OCI-LY7 (cell line): ENCODE measurements at regions not wholly inside any gene's neighbourhood (a gene's known extent, or its start where the extent isn't known, plus 50 kb on each side); places are given as distances from the start of the nearest gene placed in this dataset.

ENCODE experiments used
- BruUV-seq: library from RNA; stranded (reverse); fragments of 400-500 nt; replicated peaks from 2 replicates; lab custom pipeline; 2021; lab: Mats Ljungman, UMichigan
- CTCF ChIA-PET: fragments of 300-600 bp; sonication (Branson Sonifier 250); formaldehyde crosslinking; loops from one replicate; lab custom pipeline; 2022; ENCODE audit warnings: antibody characterized with exemption; ENCODE audit not compliant: unreplicated experiment; lab: Charles Lee
- POLR2A ChIA-PET: fragments of 300-600 bp; sonication (Branson Sonifier 250); formaldehyde crosslinking; loops from one replicate; lab custom pipeline; 2022; ENCODE audit warnings: antibody characterized with exemption; lab: Charles Lee
- DNase-seq: peaks from one replicate; pipeline ENCODE4 v3.0.0-alpha.2; 2015; ENCODE audit warnings: low spot score
- H2AFZ ChIP-seq: fragments of 200-600 bp; sonication (generic), shearing (Covaris generic); 2 replicates; pipeline ENCODE4 v1.6.1; 2014; ENCODE audit warnings: mild to moderate bottlenecking, antibody characterized with exemption, low read length, moderate library complexity
- H3K27ac ChIP-seq: fragments of 200-600 bp; sonication (generic); 2 replicates; pipeline ENCODE4 v1.5.1; 2014; ENCODE audit warnings: mixed run types, low read depth, mild to moderate bottlenecking, moderate library complexity, low read length, inconsistent platforms; ENCODE audit not compliant: poor library complexity, severe bottlenecking
- H3K36me3 ChIP-seq: fragments of 200-600 bp; sonication (generic); 2 replicates; pipeline ENCODE4 v1.6.1; 2014; ENCODE audit warnings: mild to moderate bottlenecking, antibody characterized with exemption, low read length, moderate library complexity, mixed read lengths; ENCODE audit not compliant: insufficient read depth
- H3K4me1 ChIP-seq: fragments of 200-600 bp; sonication (generic); 2 replicates; pipeline ENCODE4 v1.5.1; 2014; ENCODE audit warnings: mild to moderate bottlenecking, low read length; ENCODE audit not compliant: insufficient read depth, poor library complexity, severe bottlenecking
- H3K4me2 ChIP-seq: fragments of 200-600 bp; sonication (generic); 2 replicates; pipeline ENCODE4 v1.6.1; 2014; ENCODE audit warnings: mild to moderate bottlenecking, low read length
- H3K4me3 ChIP-seq: fragments of 200-600 bp; sonication (generic); 2 replicates; pipeline ENCODE4 v1.5.1; 2014; ENCODE audit warnings: mild to moderate bottlenecking, low read depth, low read length; ENCODE audit not compliant: poor library complexity, severe bottlenecking
- H3K79me2 ChIP-seq: fragments of 200-600 bp; sonication (generic); 2 replicates; pipeline ENCODE4 v1.6.1; 2016; ENCODE audit warnings: low read depth, mild to moderate bottlenecking, low read length, moderate library complexity, mixed read lengths; ENCODE audit not compliant: insufficient read depth
- H3K9me2 ChIP-seq: fragments of 200-600 bp; sonication (generic); 2 replicates; pipeline ENCODE4 v1.6.1; 2016; ENCODE audit warnings: mild to moderate bottlenecking, low read length, mixed read lengths; ENCODE audit not compliant: insufficient read depth
- H3K9me3 ChIP-seq: fragments of 200-600 bp; sonication (generic); 2 replicates; pipeline ENCODE4 v1.6.1; 2014; ENCODE audit warnings: mild to moderate bottlenecking, mixed run types, low read length, mixed read lengths
- H4K20me1 ChIP-seq: fragments of 200-600 bp; sonication (generic); 2 replicates; pipeline ENCODE4 v1.6.1; 2014; ENCODE audit warnings: mild to moderate bottlenecking, antibody characterized with exemption, low read length, moderate library complexity, mixed read lengths; ENCODE audit not compliant: insufficient read depth
- EZH2phosphoT487 ChIP-seq: fragments of 200-600 bp; sonication (generic); IDR thresholded peaks from 2 replicates; pipeline ENCODE4 v1.6.1; 2018; ENCODE audit warnings: low read depth, borderline replicate concordance, mild to moderate bottlenecking, mixed run types, antibody characterized with exemption, low read length, moderate library complexity, mixed read lengths
- intact Hi-C: fragments of 100-400 bp; cut with micrococcal nuclease; formaldehyde crosslinking; loops from one replicate; pipeline ENCODE4 v1.10.0; 2022; ENCODE audit not compliant: unreplicated experiment
- TF ChIP-seq, protein P1 (sequence below): fragments of 200-600 bp; sonication (generic); conservative IDR thresholded peaks from 2 replicates; pipeline ENCODE4 v1.5.1; 2014; ENCODE audit warnings: mild to moderate bottlenecking, antibody characterized with exemption, low read length, moderate library complexity, mixed read lengths

DNA sequence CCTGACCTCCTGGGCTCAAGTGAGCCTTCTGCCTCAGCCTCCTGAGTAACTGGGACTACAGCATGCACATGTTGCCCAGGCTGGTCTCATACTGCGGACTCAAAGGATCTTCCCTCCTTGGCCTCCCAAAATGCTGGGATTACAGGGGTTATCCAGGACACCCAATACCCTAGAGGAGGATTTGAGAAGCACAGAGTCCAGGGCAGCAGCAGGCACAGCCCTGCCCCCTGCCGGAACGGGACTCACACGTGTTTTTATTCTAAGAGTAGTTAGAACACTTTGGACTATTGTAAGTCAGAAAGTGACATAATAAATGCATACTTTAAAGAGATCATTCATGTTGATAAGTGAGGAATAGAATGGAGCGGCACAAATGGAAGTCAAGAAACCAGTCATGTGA, 80.2 kb downstream of the C6orf118 start:
- no peaks in the 10 kb centered on the region for H3K9me2 ChIP-seq
- H3K27ac ChIP-seq: no peak overlapping the region
- intact Hi-C loops: no loop called here
- no peak overlapping the region for H3K4me2 ChIP-seq
- H3K36me3 ChIP-seq: no peaks in the 10 kb centered on the region
- BruUV-seq: no TSS peak
- no peaks in the 10 kb centered on the region for H3K9me3 ChIP-seq
- H2AFZ ChIP-seq: no peak overlapping the region
- no peaks in the 10 kb centered on the region for H3K79me2 ChIP-seq
- H3K4me1 ChIP-seq: no peaks in the 10 kb centered on the region
- H4K20me1 ChIP-seq: no peaks in the 10 kb centered on the region
- TF ChIP-seq EZH2phosphoT487: no peak
- TF ChIP-seq, protein P1, sequence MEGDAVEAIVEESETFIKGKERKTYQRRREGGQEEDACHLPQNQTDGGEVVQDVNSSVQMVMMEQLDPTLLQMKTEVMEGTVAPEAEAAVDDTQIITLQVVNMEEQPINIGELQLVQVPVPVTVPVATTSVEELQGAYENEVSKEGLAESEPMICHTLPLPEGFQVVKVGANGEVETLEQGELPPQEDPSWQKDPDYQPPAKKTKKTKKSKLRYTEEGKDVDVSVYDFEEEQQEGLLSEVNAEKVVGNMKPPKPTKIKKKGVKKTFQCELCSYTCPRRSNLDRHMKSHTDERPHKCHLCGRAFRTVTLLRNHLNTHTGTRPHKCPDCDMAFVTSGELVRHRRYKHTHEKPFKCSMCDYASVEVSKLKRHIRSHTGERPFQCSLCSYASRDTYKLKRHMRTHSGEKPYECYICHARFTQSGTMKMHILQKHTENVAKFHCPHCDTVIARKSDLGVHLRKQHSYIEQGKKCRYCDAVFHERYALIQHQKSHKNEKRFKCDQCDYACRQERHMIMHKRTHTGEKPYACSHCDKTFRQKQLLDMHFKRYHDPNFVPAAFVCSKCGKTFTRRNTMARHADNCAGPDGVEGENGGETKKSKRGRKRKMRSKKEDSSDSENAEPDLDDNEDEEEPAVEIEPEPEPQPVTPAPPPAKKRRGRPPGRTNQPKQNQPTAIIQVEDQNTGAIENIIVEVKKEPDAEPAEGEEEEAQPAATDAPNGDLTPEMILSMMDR: no peak
- ChIA-PET CTCF (no interaction called here), POLR2A (no interaction called here)
- no peak overlapping the region for H3K4me3 ChIP-seq
- DNase-seq: no peak

- ChIA-PET CTCF (no interaction called here), POLR2A (no interaction called here)
- no peak overlapping the region for H3K27ac ChIP-seq
- BruUV-seq: no TSS peak
- no peak overlapping the region for H2AFZ ChIP-seq
- no peak for DNase-seq
- H3K4me1 ChIP-seq: no peaks in the 10 kb centered on the region
- intact Hi-C loops: no loop called here
- no peak overlapping the region for H3K4me3 ChIP-seq
- H3K4me2 ChIP-seq: no peak overlapping the region
- H3K9me3 ChIP-seq: no peaks in the 10 kb centered on the region
- no peak for TF ChIP-seq EZH2phosphoT487
- TF ChIP-seq, protein P1: no peak
- no peaks in the 10 kb centered on the region for H3K9me2 ChIP-seq
- H4K20me1 ChIP-seq: no peaks in the 10 kb centered on the region
- H3K36me3 ChIP-seq: no peaks in the 10 kb centered on the region
- H3K79me2 ChIP-seq: no peaks in the 10 kb centered on the region
Observed at GRCh38 chr6:165227644-165228329, 81.6 kb downstream of the C6orf118 start.

- no peaks in the 10 kb centered on the region for H3K9me3 ChIP-seq
- no peak overlapping the region for H3K4me2 ChIP-seq
- no peaks in the 10 kb centered on the region for H4K20me1 ChIP-seq
- no TSS peak for BruUV-seq
- TF ChIP-seq, protein P1: no peak
- TF ChIP-seq EZH2phosphoT487: no peak
- H3K36me3 ChIP-seq: no peaks in the 10 kb centered on the region
- no peak overlapping the region for H3K4me3 ChIP-seq
- DNase-seq: no peak
- intact Hi-C loops: no loop called here
- POLR2A ChIA-PET: no interaction called here
- H3K27ac ChIP-seq: no peak overlapping the region
- CTCF ChIA-PET: no interaction called here
- H3K79me2 ChIP-seq: no peaks in the 10 kb centered on the region
- H2AFZ ChIP-seq: no peak overlapping the region
- H3K9me2 ChIP-seq: no peaks in the 10 kb centered on the region
- no peaks in the 10 kb centered on the region for H3K4me1 ChIP-seq
Observed at GRCh38 chr6:165223736-165224135, 85.7 kb downstream of the C6orf118 start.
